AG09319 (cell line): ENCODE measurements at regions not wholly inside any gene's neighbourhood (a gene's known extent, or its start where the extent isn't known, plus 50 kb on each side); places are given as distances from the start of the nearest gene placed in this dataset.

ENCODE experiments used
- DNase-seq: peaks from one replicate; pipeline ENCODE4 v3.0.0-alpha.2; 2010; ENCODE audit warnings: low read depth; ENCODE audit errors: extremely low read depth
- CTCF ChIP-seq: IDR thresholded peaks from 2 replicates; pipeline ENCODE4 v1.5.1; 2011; ENCODE audit warnings: low read depth, mild to moderate bottlenecking, inconsistent platforms, low read length, moderate library complexity

DNA sequence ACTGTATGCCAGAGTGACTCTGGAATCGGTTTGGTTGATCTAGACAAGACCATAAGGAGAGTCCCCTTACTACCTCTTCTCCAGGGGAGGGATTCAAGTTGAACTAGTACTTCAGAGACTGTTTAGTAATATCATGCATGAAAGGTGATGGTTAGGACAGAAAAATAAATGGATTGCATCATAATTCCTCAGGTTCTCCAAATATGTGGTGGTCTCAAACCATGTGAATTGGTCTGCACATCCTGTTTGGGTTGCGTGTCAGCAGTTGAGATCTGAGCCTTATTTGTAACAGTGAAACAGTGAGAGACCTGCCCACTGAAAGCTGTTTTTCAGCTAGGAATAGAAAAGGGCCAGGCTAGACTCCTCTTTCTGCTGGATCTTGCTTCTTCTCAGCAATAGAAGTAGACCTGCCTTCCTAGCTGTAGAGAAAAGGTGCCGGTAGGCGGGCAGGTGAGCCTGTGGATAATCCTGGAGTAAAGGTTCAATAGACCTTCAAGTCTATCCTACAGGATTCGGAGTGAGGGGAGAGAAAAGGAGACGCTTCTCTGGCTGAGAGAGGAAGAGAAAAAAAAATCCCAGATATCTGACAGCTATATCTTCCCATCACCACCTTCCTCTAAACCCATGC is 258.5 kb upstream of the E2F7 start:
- DNase-seq, result no peak
- TF ChIP-seq CTCF, result no peak

GRCh38 chr12:77319166-77319565 is 253.8 kb upstream of the E2F7 start:
- DNase-seq, result no peak
- TF ChIP-seq CTCF, result no peak

DNA sequence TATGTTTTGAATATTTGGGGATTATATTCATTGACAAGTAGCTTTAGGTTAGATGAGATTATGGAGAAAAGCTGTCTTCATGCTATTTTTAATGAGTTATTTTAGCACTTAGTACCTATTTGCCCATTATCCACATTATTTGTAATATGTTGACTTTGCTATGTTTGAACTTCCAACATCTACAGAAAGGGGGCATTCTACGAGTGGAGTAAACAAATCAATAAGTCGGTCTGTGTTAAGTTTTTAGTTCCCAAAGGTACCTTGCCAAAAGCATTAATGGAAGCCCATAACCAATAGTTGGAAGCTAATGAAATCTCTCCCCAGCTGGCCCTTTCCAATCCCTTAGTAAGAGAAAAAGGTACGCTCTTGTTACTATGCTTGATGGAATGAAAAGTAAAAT is 250.0 kb upstream of the E2F7 start:
- no peak for DNase-seq
- TF ChIP-seq CTCF, result no peak

- no peak for TF ChIP-seq CTCF
- no peak for DNase-seq
These were observed 249.1 kb upstream of the E2F7 start for GRCh38 chr12:77314378-77315052.

GRCh38 chr12:77308056-77308455 is 242.7 kb upstream of the E2F7 start:
- DNase-seq, result no peak
- TF ChIP-seq CTCF, result no peak

- no peak for TF ChIP-seq CTCF
These were observed 235.4 kb upstream of the E2F7 start for GRCh38 chr12:77300811-77301210.

DNA sequence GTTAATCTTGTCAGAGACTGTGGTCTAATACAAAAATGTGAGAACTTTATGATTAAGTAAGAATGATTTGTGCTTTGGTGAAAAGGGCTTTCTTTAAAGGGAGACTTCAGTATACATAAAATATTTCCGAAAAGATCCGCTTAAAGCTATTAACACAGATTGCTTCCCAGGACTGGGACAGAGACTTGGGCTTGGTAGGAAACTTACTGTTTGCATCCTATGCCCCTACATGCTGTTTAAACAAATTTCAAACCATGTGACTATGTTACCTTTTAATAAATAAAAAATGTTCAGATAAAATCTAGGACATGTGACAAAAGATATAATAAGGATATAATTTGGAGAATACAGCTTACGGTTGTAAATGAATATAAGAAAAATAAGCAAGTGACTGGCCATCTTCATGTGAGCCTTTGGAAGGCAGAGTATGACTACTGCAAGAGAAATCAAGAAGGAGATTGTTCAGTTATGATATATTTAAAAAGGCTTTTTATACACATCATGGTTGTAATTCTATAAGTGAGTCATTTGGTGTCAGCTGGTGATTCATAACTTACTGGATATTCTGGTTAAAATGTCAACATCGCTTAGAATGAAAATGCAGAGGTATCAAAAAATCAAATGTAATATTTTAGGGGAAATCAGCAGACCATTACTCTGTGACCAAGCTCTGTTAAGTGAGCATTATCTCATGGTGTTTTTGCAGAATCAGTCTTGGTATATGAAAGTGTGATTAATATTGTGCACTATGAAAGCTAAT is 234.7 kb upstream of the E2F7 start:
- peak; percentile 15 for DNase-seq
- no peak for TF ChIP-seq CTCF

More at GRCh38 chr12:77300811-77301210, 235.4 kb upstream of the E2F7 start:
- no peak for DNase-seq
